Astrocyte of the hippocampus (primary cell): ENCODE measurements at regions not wholly inside any gene's neighbourhood (a gene's known extent, or its start where the extent isn't known, plus 50 kb on each side); places are given as distances from the start of the nearest gene placed in this dataset.

ENCODE experiments used
- DNase-seq: peaks from one replicate; pipeline ENCODE4 v3.0.0; 2011; ENCODE audit warnings: low read depth, low spot score

DNA sequence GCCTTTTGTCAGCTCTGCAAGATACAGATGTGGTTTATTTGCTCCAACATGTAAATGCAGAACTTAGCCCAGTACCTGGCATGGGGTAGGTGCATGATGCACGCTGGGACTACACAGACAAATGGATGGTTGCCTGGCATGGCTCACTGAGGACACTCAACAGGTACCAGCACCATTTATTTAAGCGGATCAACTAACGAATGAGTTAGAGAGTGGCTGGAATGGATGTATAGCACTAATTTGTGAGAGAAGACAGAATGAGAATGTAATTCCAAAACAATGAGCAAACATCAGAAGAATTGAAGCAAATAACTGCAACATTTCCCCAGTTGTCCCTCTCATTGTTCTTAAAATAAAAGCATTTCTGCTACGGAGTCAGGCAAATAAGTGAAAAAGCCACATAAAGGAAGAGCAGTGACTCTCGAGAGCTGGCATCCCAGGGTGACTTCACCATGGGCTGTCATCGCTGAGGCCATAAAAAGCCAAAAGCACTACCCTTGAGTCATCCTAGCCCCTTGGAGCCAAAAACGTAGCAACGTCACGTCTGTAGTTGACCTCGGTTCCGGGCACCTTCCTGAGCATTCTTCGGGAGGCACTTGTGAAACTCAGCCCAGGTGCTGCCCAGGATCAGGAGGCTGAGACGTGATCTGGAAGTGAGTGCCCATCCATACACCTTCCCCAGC is 290.3 kb downstream of the NSG2 start:
- peak; percentile 66 for DNase-seq

DNA sequence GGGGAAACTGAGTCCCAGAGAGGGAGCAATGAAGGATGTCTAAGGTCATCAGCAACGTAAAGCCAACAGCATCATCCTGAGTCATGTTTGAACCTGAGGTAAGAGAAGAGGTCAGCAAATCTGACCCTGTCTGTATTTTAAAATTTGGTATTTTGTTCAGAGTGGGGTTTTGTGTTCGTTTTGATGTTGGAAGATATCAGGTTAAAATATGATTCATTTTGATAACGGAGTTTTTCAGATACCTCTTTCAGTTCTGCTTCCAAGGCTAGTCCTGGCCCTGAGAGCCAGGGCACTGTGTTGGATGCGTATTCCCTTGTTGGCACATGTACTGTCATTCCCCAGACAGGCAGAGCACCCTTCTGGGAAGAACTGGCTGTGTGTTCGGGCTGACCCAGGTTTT is 291.0 kb downstream of the NSG2 start:
- no peak for DNase-seq

DNA sequence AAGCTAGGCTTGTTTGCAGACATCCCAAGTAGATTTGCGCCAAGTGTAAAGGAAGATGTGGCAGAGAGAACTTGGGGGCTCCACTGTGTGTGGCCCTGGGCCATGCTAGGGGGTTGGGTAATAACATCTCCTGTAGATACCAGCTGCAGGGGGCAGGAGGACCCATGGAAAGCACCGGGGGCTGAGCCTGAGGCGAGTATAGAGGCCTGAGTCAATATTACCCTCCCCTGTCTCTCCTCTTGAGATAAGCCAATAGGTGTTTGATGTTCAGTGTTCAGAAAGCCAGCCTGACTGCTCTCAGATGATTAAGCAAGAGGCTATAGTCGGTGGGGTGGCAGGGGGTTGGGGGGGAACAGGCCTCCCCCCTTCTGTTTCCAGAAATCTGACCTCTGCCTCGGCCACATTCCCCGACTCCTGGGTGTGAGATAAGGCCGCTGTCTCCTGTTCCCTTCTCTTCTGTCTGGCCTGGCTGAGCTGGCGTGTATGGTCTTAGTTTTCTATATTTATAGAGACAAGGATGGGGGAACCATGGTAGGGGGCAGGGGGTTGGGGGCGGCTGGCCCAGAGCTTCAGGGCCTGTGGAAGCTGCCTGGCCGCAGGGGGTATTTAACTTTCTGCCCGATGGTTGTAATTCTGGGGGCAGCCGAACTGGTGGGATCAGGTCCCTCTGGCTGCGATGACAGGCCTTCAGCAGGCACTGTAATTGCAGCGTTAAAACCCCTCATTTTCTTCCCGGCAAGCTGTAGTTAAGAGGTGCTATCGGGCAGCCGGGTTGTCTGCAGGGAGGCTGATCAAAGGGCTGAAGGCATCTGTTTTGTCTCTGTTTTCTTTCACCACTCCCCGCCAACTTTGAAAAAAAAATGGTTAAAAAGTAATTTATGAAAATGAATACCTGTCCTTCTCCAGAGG is 292.0 kb downstream of the NSG2 start:
- no peak for DNase-seq

DNA sequence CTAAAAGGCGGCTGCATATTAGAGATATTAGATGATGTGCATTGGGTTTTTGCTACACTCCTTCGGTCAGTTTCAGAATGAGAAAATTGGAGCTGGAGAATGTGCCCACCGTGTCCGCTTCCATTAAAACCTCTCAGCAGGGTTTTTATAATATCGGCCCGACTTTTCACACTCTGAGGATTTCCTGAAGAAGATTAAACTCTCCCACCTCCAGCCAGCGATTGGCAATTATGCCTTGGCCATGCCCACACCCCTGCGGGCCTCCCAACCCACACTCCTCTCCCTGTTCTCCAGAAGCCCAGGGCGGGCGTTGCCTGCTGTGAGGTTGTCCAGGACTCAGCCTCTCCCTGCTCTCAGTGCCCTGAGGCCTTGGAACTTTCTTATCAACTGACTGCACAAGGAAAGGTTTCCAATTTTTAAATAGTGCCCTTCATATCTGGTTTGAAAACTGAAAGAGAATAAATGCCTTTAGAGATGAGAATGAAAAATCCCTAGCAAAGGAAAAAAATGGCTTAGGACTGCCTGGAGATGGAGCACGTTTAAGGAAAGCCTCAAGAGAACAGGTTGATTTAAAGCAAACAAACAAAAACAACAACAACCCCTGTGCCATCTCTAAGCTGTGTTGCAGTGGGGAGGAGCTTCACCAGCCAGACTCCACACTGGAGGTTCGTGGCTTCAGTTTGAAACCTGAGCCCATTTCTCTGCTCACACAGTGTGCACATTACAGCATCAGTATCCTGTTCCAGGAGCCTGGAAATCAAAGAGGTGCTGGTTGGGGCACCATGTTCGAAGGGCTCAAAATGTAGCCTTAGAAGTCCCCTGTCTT is 292.9 kb downstream of the NSG2 start:
- DNase-seq: peak; percentile 47

DNA sequence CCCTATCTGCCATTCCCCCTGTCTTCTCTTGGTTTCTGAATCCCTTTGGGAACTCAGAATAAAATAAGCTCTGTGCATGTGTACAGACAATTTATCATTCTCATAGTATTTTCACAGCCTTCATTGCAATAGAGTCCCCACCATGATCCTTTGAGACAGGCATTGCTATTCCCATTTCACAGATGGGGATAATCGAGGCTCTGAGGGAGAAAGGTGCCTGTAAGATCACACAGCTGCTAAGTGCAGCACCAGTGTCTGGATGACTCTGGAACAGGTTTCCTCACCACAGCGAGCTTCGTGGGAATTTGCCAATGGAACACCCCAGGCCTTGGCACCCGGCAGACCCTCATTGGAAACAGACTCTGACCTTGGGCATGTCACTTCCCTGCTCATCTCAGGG is 293.6 kb downstream of the NSG2 start:
- no peak for DNase-seq

- peak; percentile 44 for DNase-seq
Measured at GRCh38 chr5:174340226-174340625, 294.7 kb downstream of the NSG2 start.

- DNase-seq: no peak
Measured at GRCh38 chr5:174342696-174343095, 297.2 kb downstream of the NSG2 start.

- DNase-seq: no peak
Measured at GRCh38 chr5:174343826-174344225, 298.3 kb downstream of the NSG2 start.

DNA sequence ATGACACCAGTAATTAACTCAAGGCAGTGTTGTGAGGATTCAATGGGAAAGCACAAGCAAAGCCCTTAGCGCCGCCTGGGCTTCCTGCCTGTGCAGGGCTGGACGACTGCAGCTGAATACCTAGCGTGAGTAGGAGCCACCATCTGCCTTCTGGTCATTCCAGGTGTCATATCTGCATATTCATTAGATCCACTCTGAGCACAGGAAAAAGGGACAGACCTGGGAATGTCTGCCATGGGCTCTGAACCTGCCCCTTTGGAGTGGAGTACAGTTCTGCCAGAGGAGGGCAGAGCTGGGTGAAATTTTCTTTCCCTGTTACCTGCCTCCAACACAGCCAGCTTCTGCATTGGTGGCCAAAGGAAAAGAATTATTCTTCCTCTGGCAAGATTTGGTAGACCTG is 298.8 kb downstream of the NSG2 start:
- no peak for DNase-seq

- DNase-seq: no peak
Measured at GRCh38 chr5:174347183-174347582, 301.7 kb downstream of the NSG2 start.

- DNase-seq: peak; percentile 67
Measured at GRCh38 chr5:174348311-174348981, 302.9 kb downstream of the NSG2 start.

DNA sequence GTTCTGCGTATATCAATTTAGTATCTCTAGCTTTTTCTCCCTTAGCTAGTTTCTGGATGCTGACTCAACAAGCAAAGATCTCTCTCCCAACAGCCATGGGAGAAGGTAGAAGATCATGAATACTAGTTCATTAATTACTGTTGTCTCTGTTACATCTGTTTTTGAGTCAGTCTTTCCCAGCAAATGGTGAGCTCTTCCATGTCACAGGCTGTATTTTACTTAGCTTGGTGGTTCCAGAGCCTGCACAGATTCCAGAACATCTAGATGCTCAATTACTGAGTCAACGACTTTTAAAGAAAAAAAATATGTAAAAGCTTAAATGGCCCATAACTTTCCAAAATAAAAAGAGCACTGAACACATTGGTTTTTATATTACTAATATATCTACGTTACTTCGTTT is 307.2 kb downstream of the NSG2 start:
- DNase-seq: no peak

DNA sequence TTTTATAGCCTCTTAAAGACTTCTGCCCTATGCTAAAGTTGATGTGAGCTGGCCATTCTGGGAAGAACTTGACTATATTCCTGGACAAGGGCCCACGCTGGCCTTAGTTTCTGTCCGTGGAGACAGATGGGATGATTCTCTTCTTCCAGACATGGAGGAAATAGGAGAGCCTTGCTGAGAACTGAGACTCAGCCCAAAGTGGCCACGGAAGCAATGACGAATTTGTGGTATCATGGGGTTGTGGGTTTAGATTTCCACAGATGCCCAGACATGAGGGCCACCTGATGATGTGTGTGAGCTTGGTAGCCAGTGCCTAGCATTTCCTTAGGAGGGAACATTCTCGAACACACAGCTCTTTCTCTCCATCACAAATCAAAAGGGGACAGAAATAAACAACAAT is 309.1 kb downstream of the NSG2 start:
- no peak for DNase-seq

DNA sequence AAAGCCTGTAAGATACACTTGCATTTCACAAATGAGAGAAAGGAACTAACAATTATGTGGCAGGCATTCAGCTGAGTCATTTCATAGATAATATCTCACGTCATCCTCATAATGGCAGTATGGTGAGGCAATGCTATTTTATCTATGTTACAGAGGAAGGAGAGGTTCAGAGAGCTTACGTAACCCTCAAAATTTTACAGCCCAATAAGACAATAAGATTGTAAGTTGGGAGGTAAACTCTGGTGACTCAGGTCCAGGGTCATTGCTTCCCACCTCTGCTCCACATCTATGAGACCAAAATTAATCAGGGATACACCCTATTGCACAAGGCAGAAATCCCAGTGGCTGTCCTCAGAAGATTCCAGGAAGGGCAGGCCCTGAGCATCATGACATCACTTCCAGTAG is 309.7 kb downstream of the NSG2 start:
- peak; percentile 30 for DNase-seq

DNA sequence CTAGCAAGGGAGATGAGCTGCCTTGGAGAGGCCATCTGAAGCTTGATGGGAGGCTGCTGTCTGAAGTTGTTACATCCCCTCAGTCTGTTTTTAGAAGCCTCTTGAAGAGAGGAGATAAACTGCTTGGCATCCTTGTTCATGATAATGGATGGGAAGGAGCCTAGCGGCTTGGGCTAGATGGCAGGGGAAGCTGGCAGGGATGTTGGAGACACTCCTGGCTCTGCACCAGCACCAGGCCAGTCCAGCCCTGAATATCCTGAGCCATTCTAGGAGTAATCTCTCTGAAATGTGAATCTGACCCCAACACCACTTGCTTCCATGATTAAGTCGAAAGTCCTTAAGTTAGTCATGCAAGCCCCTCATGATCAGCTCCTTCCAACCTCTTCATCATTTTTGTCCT is 310.5 kb downstream of the NSG2 start:
- DNase-seq: no peak

- DNase-seq: no peak
Measured at GRCh38 chr5:174356536-174356935, 311.0 kb downstream of the NSG2 start.

GRCh38 chr5:174358276-174358675 is 312.8 kb downstream of the NSG2 start:
- no peak for DNase-seq

- no peak for DNase-seq
Measured at GRCh38 chr5:174359071-174359470, 313.6 kb downstream of the NSG2 start.

DNA sequence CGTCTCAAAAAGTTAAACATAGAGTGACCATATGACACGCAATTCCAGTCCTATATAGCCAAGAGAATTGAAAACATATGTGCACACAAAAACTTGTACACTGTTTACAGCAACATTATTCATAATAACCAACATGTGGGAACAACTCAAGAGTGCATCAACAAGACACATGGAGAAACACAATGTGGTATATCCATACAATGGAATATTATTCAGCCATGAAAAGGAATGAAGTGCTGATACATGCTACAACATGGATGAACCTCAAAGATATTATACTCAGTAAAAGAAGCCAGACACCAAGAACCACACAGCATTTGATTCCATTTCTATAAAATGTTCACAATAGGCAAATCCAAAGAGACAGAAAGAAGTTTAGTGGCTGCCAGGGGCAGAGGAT is 317.0 kb downstream of the NSG2 start:
- DNase-seq: no peak

DNA sequence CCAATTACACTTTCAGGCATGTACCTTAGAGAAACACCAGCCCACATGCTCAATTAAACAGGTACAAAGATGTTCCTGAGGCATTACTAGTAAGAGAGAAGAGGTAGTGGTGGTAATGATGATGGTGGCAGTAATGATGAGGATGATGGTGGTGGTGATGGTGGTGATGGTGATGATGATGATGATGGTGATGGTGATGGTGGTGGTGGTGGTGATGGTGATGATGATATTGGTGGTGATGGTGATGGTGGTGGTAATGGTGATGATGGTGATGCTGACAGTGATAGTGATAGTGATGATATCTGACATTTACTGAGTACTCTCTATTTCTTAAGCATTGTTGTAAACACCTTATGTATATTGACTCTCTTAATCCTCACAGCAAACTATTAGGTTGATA is 318.4 kb downstream of the NSG2 start:
- DNase-seq: no peak

GRCh38 chr5:174364676-174365075 is 319.2 kb downstream of the NSG2 start:
- DNase-seq: no peak
